ENCODE measurements at regions not wholly inside any gene's neighbourhood (a gene's known extent, or its start where the extent isn't known, plus 50 kb on each side); places are given as distances from the start of the nearest gene placed in this dataset.
"Not testable (repeated sequence)": the region's sequence is repeated elsewhere in the genome, so short reads cannot be mapped to it uniquely, and the experiment has no call there.

- no peak for DNase-seq
Measured at GRCh38 chr5:179454356-179454755, 96.0 kb upstream of the RUFY1 start.

- no peak for DNase-seq
Measured at GRCh38 chr5:179453616-179454015, 96.7 kb upstream of the RUFY1 start.

- DNase-seq: no peak
Measured at GRCh38 chr5:179452356-179453230, 97.8 kb upstream of the RUFY1 start.

- no peak for DNase-seq
Measured at GRCh38 chr5:179451828-179452196, 98.5 kb upstream of the RUFY1 start.

- DNase-seq: no peak
Measured at GRCh38 chr5:179451114-179451827, 99.1 kb upstream of the RUFY1 start.

GRCh38 chr5:179449950-179450349 is 100.4 kb upstream of the RUFY1 start:
- DNase-seq: not testable (repeated sequence)

GRCh38 chr5:179448282-179448681 is 102.1 kb upstream of the RUFY1 start:
- DNase-seq: not testable (repeated sequence)

- not testable (repeated sequence) for DNase-seq
Measured at GRCh38 chr5:179442289-179442688, 97.0 kb upstream of the ADAMTS2 start.

GRCh38 chr5:179439181-179439985 is 94.1 kb upstream of the ADAMTS2 start:
- no peak for DNase-seq

GRCh38 chr5:179438461-179438860 is 93.2 kb upstream of the ADAMTS2 start:
- DNase-seq: no peak

- no peak for DNase-seq
Measured at GRCh38 chr5:179438011-179438441, 92.8 kb upstream of the ADAMTS2 start.

GRCh38 chr5:179437341-179438001 is 92.2 kb upstream of the ADAMTS2 start:
- DNase-seq: no peak

- no peak for DNase-seq
Measured at GRCh38 chr5:179436321-179437122, 91.3 kb upstream of the ADAMTS2 start.

GRCh38 chr5:179435731-179436315 is 90.6 kb upstream of the ADAMTS2 start:
- no peak for DNase-seq

GRCh38 chr5:179435181-179435580 is 89.9 kb upstream of the ADAMTS2 start:
- no peak for DNase-seq

- DNase-seq: no peak
Measured at GRCh38 chr5:179432547-179432946, 87.3 kb upstream of the ADAMTS2 start.

GRCh38 chr5:179431221-179431824 is 86.1 kb upstream of the ADAMTS2 start:
- DNase-seq: no peak

GRCh38 chr5:179430193-179431175 is 85.2 kb upstream of the ADAMTS2 start:
- no peak for DNase-seq

- no peak for DNase-seq
Measured at GRCh38 chr5:179427676-179428056, 82.4 kb upstream of the ADAMTS2 start.

Data from activated CD8-positive, alpha-beta memory T cell treated with anti-CD3 and anti-CD28 coated beads for 24 hours (primary cell).